NCI-H2029 treated with DMSO at 0.1 percent for 48 hours (cell line): ENCODE measurements at regions not wholly inside any gene's neighbourhood (a gene's known extent, or its start where the extent isn't known, plus 50 kb on each side); places are given as distances from the start of the nearest gene placed in this dataset.
"Not testable (repeated sequence)": the region's sequence is repeated elsewhere in the genome, so short reads cannot be mapped to it uniquely, and the experiment has no call there.

Experiments
- DNase-seq: peaks from one replicate; lab custom pipeline; 2025; lab: John Stamatoyannopoulos, UW

- no peak for DNase-seq
Observed at GRCh38 chr7:131019351-131019750, 285.3 kb upstream of the KLF14 start.

DNA sequence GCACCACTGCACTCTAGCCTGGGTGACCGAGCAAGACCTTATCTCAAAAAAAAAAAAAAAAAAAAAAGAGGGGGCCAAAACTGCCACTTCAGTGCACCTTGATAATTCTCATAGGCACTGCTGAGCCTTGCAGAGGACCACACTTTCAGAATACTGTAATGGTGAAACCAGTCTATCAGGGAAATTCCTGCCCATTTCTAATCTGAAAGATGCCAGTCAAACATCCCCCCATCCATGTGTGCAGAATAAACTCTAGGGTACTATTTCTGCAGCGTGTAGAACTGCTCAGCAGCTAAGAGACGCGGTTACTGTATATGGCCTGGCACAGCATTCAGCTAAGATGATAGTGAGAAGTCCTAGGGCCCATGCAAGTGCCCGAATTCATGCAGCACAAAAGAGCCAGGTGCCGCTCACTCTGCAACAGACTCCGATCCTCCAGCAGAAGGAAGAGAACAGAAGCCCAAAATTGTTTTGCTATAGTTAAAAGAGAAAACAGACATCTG, 286.8 kb upstream of the KLF14 start:
- no peak for DNase-seq

GRCh38 chr7:131021460-131021859, 287.5 kb upstream of the KLF14 start:
- no peak for DNase-seq

DNA sequence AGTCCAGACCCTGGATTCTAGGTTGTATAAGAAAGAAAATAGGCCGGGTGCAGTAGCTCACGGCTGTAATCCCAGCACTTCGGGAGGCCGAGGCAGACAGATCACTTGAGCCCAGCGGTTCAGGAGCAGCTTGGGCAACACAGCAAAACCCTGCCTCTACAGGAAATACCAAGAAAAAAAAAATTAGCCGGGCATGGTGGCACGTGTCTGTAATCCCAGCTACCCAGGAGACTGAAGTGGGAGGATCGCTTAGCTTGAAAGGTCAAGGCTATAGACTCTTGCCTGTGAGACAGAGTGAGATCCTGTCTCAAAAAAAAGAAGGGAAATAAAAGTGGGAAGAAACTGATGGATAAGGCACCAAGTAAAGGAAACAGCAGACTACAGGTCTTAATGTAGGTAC, 287.9 kb upstream of the KLF14 start:
- no peak for DNase-seq

- no peak for DNase-seq
Observed at GRCh38 chr7:131026297-131027000, 292.4 kb upstream of the KLF14 start.

DNA sequence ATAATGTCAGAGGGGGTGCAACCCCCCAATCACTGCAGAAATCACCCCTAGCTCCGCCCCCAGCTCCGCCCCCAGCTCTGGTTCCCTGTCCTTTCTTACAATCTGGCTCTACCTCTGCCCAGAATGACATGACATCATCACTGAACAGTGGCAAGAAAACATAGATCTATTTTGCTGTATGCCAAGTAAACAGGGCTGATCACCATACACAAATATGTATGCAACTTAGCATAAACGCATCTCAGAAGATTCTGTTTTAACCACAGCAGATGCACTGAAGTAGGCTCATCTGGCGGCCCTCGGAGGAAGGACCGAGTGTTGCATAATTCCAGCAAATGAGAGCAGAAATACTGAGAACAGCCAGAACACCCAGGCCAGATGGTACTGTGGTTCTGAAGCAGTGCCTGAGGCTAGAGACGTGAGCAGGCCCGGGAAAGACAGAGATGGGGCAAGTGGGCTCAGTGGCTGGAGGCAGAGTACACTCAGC, 293.3 kb upstream of the KLF14 start:
- no peak for DNase-seq

- DNase-seq, result no peak
Observed at GRCh38 chr7:131028295-131028694, 294.3 kb upstream of the KLF14 start.

GRCh38 chr7:131029002-131029401, 295.0 kb upstream of the KLF14 start:
- DNase-seq, result no peak

- no peak for DNase-seq
Observed at GRCh38 chr7:131031099-131031868, 296.4 kb upstream of the MKLN1 start.

DNA sequence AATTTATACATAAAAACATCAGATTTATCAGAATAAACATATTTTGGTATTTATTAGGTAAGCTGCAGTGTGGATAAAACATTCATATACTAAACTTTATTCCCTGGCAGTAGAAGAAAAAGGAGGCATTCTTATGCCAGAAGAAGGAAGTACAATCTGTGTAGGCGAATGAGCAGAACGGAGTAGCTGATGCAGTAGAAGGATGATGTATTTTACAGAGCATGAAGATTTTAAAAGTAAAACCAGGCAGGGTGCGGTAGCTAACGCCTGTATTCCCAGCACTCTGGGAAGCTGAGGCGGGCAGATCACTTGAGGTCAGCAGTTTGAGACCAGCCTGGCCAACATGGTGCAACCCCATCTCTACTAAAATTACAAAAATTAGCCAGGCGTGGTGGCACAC, 294.9 kb upstream of the MKLN1 start:
- DNase-seq, result no peak

GRCh38 chr7:131034166-131034881, 293.4 kb upstream of the MKLN1 start:
- DNase-seq, result peak; percentile 69

GRCh38 chr7:131035088-131035770, 292.4 kb upstream of the MKLN1 start:
- no peak for DNase-seq

- no peak for DNase-seq
Observed at GRCh38 chr7:131038153-131038552, 289.5 kb upstream of the MKLN1 start.

DNA sequence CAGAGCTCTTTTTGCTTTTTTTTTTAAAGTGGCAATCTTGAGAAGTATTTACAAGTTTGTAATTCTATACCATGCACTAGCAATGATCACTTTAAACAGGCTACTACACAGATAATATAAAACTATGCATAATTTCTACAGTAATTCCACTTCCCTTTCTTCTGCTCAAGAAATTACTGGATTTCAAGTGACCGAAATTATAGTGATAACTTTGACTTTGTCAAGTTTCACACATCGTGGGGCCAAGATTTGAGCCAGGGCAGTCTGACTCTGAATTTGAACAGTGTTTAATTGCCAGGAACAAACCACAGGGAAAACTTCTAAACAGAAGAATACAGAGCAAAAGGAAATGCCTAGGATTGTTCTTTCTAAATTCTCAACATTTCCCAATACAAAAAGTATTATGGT, 288.3 kb upstream of the MKLN1 start:
- DNase-seq, result no peak

DNA sequence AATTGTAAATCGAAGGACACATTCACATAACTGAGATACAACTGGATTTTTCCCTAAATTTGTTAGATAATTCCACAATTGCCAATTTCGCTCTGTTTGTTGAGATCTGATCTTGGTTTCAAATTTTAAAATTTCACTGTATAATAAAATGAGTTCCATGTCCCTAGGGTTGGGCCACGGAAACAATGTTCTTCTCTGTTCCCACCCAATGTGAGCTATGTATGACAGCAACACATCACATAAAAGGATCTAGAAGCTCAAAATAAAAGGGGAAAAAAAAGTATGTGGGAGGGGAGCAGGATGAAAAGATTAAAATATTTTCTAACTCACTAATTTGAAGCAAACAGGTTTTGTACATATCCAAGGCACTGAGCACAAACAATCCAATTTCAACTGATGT, 287.8 kb upstream of the MKLN1 start:
- DNase-seq, result no peak

DNA sequence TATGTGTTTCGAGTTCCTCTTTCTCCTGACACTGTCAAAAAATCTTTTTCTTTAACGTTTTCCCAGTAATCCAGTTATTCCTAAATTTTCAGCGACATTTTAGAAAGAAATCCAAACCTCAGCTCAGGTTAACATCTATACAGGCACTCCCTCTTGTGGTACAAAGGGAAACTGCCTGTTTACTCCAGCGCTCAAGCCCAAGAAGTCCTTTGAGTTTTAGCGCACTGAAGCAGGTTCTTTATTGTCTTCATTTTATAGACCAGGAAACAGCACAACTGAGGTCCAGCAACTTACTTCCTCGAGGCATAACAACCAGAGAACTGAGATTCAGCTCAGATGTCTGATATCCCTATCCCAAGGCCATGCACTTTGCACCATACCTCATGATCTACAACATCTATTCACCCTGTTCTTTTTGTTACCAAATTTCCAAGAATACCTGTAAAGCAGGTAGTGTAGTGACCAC, 287.2 kb upstream of the MKLN1 start:
- DNase-seq, result peak; percentile 77

DNA sequence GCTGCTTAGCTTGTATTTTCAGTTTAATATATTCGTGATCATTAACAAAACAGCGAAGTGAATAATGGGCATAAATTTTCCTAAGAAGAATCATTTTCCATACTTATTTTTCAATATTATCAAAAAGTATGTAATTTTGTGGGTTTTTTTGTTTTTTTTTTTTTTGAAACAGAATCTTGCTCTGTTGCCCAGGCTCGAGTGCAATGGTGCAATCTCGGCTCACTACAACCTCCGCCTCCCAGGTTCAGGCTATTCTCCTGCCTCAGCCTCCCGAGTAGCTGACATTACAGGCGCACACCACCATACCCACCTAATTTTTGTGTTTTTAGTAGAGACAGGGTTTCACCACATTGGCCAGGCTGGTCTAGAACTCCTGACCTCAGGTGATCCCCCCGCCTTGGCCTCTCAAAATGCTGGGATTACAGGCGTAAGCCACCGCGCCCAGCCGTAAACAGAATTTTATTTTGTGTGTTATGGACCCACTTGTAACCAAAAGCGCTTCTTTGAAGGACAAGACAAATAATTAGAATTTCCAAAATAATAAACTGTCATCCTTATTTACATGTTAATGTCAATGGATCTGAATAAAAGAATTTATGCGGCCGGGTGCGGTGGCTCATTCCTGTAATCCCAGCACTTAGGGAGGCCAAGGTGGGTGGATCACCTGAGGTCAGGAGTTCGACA, 286.5 kb upstream of the MKLN1 start:
- DNase-seq, result not testable (repeated sequence)

GRCh38 chr7:131042269-131043160, 285.2 kb upstream of the MKLN1 start:
- DNase-seq, result no peak

DNA sequence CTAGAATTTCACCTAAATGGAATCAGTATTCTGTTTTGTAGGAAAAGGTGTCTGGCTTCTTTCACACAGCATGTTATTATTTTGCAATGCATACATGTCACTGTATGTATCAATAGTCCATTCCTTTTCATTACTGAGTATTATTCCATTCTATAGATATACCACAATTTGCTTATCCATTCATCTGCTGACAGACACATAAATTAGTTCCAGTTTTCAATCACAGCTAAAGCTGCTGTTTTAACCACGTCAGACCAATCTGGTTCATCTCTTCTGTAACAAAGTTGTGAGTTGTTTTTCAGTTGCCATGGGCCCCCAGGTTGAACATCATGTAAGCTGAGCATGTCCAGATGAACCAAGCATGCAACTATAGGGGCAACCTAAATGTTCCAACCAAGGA, 282.1 kb upstream of the MKLN1 start:
- DNase-seq, result no peak

- no peak for DNase-seq
Observed at GRCh38 chr7:131046246-131046645, 281.4 kb upstream of the MKLN1 start.
